ENCODE measurements at regions not wholly inside any gene's neighbourhood (a gene's known extent, or its start where the extent isn't known, plus 50 kb on each side); places are given as distances from the start of the nearest gene placed in this dataset.
"Not testable (repeated sequence)": the region's sequence is repeated elsewhere in the genome, so short reads cannot be mapped to it uniquely, and the experiment has no call there.

- DNase-seq: no peak
These were observed 426.6 kb downstream of the BRD1 start for GRCh38 chr22:49400941-49401598.

- no peak for DNase-seq
These were observed 427.3 kb downstream of the BRD1 start for GRCh38 chr22:49400136-49400940.

- DNase-seq: no peak
These were observed 429.0 kb downstream of the BRD1 start for GRCh38 chr22:49398646-49399045.

GRCh38 chr22:49398115-49398514, 429.6 kb downstream of the BRD1 start:
- no peak for DNase-seq

- DNase-seq: no peak
These were observed 430.9 kb downstream of the BRD1 start for GRCh38 chr22:49396817-49397216.

- no peak for DNase-seq
These were observed 432.1 kb downstream of the BRD1 start for GRCh38 chr22:49395617-49396016.

GRCh38 chr22:49395062-49395461, 432.6 kb downstream of the BRD1 start:
- DNase-seq: not testable (repeated sequence)

GRCh38 chr22:49394116-49394785, 433.4 kb downstream of the BRD1 start:
- DNase-seq: no peak

GRCh38 chr22:49393526-49393925, 434.1 kb downstream of the BRD1 start:
- DNase-seq: no peak

- DNase-seq: no peak
These were observed 434.7 kb downstream of the BRD1 start for GRCh38 chr22:49392841-49393510.

GRCh38 chr22:49392247-49392646, 435.4 kb downstream of the BRD1 start:
- DNase-seq: no peak

GRCh38 chr22:49391436-49391835, 436.2 kb downstream of the BRD1 start:
- DNase-seq: no peak

GRCh38 chr22:49390954-49391353, 436.7 kb downstream of the BRD1 start:
- DNase-seq: no peak

GRCh38 chr22:49383909-49384308, 443.8 kb downstream of the BRD1 start:
- DNase-seq: not testable (repeated sequence)

- no peak for DNase-seq
These were observed 445.3 kb downstream of the BRD1 start for GRCh38 chr22:49382451-49382735.

- DNase-seq: no peak
These were observed 445.9 kb downstream of the BRD1 start for GRCh38 chr22:49381595-49382450.

- no peak for DNase-seq
These were observed 446.9 kb downstream of the BRD1 start for GRCh38 chr22:49380828-49381114.

GRCh38 chr22:49380095-49380827, 447.4 kb downstream of the BRD1 start:
- no peak for DNase-seq

- no peak for DNase-seq
These were observed 450.4 kb downstream of the BRD1 start for GRCh38 chr22:49377306-49377705.

- DNase-seq: no peak
These were observed 453.9 kb downstream of the BRD1 start for GRCh38 chr22:49373801-49374226.

GRCh38 chr22:49373289-49373666, 454.4 kb downstream of the BRD1 start:
- DNase-seq: no peak

Data from amygdala (tissue), 56 donors.